PC-9 (cell line): ENCODE measurements at regions not wholly inside any gene's neighbourhood (a gene's known extent, or its start where the extent isn't known, plus 50 kb on each side); places are given as distances from the start of the nearest gene placed in this dataset.
A peak's percentile ranks its signal among the peaks of the same experiment; 100 is the strongest.

Source experiments
- BruUV-seq: library from RNA; stranded (reverse); fragments of 400-500 nt; replicated peaks from 2 replicates; lab custom pipeline; 2021; lab: Mats Ljungman, UMichigan
- CTCF ChIA-PET: fragments of 300-600 bp; sonication (Branson Sonifier 250); formaldehyde crosslinking; loops from one replicate; lab custom pipeline; 2022; ENCODE audit warnings: antibody characterized with exemption; lab: Charles Lee
- POLR2A ChIA-PET: fragments of 300-600 bp; sonication (Branson Sonifier 250); formaldehyde crosslinking; loops from one replicate; lab custom pipeline; 2022; ENCODE audit warnings: antibody characterized with exemption; ENCODE audit not compliant: unreplicated experiment; lab: Charles Lee
- DNase-seq, 2 experiments: peaks; one replicate each; pipeline versions ENCODE4 v3.0.0 to v3.0.0-alpha.2; 2015 to 2022; ENCODE audit warnings: mixed read lengths in 1 of 2
- H2AFZ ChIP-seq: fragments of 200-600 bp; sonication (generic); 2 replicates; pipeline ENCODE4 v1.8.1; 2017; ENCODE audit warnings: antibody characterized with exemption
- H3F3A ChIP-seq: fragments of 200-600 bp; sonication (generic); 2 replicates; pipeline ENCODE4 v1.8.1; 2017; ENCODE audit warnings: antibody characterized with exemption, mild to moderate bottlenecking, low read depth; ENCODE audit not compliant: insufficient read depth
- H3K27ac ChIP-seq: fragments of 200-600 bp; sonication (generic); 2 replicates; pipeline ENCODE4 v1.6.1; 2016; ENCODE audit warnings: mixed run types
- H3K27me3 ChIP-seq: fragments of 200-600 bp; sonication (generic); 2 replicates; pipeline ENCODE4 v1.6.1; 2016; ENCODE audit warnings: low read depth, mixed run types; ENCODE audit not compliant: insufficient read depth
- H3K36me3 ChIP-seq: fragments of 200-600 bp; sonication (generic); 2 replicates; pipeline ENCODE4 v1.6.1; 2016; ENCODE audit warnings: low read depth, mixed run types
- H3K4me1 ChIP-seq: fragments of 200-600 bp; sonication (generic); replicated peaks from 2 replicates; pipeline ENCODE4 v1.6.1; 2016; ENCODE audit warnings: mixed run types; ENCODE audit not compliant: insufficient read depth
- H3K4me2 ChIP-seq: fragments of 200-600 bp; sonication (generic); 2 replicates; pipeline ENCODE4 v1.6.1; 2017; ENCODE audit warnings: mixed run types
- H3K4me3 ChIP-seq: fragments of 200-600 bp; sonication (generic); 2 replicates; pipeline ENCODE4 v1.6.1; 2016; ENCODE audit warnings: mixed run types
- H3K79me2 ChIP-seq: fragments of 200-600 bp; sonication (generic); 2 replicates; pipeline ENCODE4 v1.6.1; 2017; ENCODE audit warnings: low read depth, mixed run types
- H3K9me2 ChIP-seq: fragments of 200-600 bp; sonication (generic); 2 replicates; pipeline ENCODE4 v1.8.1; 2017; ENCODE audit warnings: mild to moderate bottlenecking; ENCODE audit not compliant: insufficient read depth
- H3K9me3 ChIP-seq: fragments of 200-600 bp; sonication (generic); 2 replicates; pipeline ENCODE4 v1.8.1; 2016; ENCODE audit warnings: low read depth; ENCODE audit not compliant: insufficient read depth
- H4K20me1 ChIP-seq: fragments of 200-600 bp; sonication (generic); 2 replicates; pipeline ENCODE4 v1.8.1; 2017; ENCODE audit not compliant: insufficient read depth
- EZH2 ChIP-seq: fragments of 200-600 bp; sonication (generic); IDR thresholded peaks from 2 replicates; pipeline ENCODE4 v1.8.0; 2017; ENCODE audit warnings: antibody characterized with exemption, low read depth
- intact Hi-C: fragments of 100-400 bp; cut with micrococcal nuclease; formaldehyde crosslinking; loops from one replicate; pipeline ENCODE4 v1.10.0; 2022; ENCODE audit not compliant: unreplicated experiment
- TF ChIP-seq, protein P1 (sequence below): fragments of 200-600 bp; sonication (generic); conservative IDR thresholded peaks from 2 replicates; pipeline ENCODE4 v1.6.1; 2017; ENCODE audit warnings: mixed run types, antibody characterized with exemption, mild to moderate bottlenecking, moderate library complexity

DNA sequence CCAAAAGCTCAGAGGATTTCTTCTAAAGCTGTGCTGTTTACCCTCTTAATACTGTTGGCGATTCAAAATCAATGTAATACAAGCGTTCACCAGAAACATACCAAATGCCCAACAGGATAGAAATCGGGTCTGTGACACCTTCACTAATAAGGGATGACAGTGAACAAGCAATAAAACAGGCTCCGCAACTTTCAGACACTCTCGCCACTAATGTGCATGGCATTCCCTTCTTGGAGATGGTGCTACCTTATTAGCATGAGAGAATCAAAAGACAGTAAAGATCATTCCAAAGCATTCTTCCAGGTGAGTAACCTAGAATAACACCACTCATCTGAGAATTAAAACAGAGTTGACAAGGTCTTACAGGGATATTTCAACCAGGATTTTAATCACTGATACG lies 367.1 kb downstream of the TTLL7 start:
- POLR2A ChIA-PET = interaction anchor here (0.6 kb wide), 1 partner anchor 567 kb away, joined by 9 read pairs; no protein-coding TSS in a partner anchor
- BruUV-seq = no TSS peak
- CTCF ChIA-PET = no interaction called here
- Histone ChIP-seq H3K4me2 (no peak overlapping the region), H3K27me3 (peaks cover 4% of the 10 kb centered on the region; the same call in 1 of the 2 replicates), H3F3A (no peaks in the 10 kb centered on the region), H3K9me3 (no peaks in the 10 kb centered on the region), H3K4me1 (no peaks in the 10 kb centered on the region), H3K79me2 (no peaks in the 10 kb centered on the region), H2AFZ (no peak overlapping the region), H3K36me3 (no peaks in the 10 kb centered on the region), H3K9me2 (no peaks in the 10 kb centered on the region), H3K4me3 (no peak overlapping the region), H3K27ac (no peak overlapping the region), H4K20me1 (no peaks in the 10 kb centered on the region)
- peak in 1 of 2 experiments; percentile 3 for DNase-seq
- no peak for TF ChIP-seq EZH2
- TF ChIP-seq, protein P1, sequence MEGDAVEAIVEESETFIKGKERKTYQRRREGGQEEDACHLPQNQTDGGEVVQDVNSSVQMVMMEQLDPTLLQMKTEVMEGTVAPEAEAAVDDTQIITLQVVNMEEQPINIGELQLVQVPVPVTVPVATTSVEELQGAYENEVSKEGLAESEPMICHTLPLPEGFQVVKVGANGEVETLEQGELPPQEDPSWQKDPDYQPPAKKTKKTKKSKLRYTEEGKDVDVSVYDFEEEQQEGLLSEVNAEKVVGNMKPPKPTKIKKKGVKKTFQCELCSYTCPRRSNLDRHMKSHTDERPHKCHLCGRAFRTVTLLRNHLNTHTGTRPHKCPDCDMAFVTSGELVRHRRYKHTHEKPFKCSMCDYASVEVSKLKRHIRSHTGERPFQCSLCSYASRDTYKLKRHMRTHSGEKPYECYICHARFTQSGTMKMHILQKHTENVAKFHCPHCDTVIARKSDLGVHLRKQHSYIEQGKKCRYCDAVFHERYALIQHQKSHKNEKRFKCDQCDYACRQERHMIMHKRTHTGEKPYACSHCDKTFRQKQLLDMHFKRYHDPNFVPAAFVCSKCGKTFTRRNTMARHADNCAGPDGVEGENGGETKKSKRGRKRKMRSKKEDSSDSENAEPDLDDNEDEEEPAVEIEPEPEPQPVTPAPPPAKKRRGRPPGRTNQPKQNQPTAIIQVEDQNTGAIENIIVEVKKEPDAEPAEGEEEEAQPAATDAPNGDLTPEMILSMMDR = no peak
- intact Hi-C loops = no loop called here

DNA sequence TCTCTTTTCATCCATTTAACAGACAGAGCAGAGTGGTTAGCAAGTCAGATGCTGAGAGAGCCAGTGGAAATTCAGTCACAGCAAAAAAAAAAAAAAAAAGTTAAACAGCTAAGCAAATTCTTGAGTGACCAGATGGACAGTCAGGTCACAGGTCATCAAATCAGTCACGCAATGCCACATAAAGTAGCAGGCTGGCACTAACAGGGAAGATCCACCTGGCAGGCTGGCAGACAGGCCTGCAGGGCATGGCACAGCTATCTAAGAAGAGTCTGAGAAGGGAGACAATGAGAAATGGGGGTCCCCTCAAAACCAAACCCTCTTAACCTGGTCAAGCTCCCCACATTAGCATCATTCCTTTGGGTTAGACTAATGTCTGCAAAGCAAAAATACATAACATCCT lies 371.9 kb downstream of the TTLL7 start:
- no peaks in the 10 kb centered on the region for H3K36me3 ChIP-seq
- no peaks in the 10 kb centered on the region for H3K9me2 ChIP-seq
- no peaks in the 10 kb centered on the region for H3F3A ChIP-seq
- no peak overlapping the region for H2AFZ ChIP-seq
- ChIA-PET POLR2A (no interaction called here), CTCF (no interaction called here)
- DNase-seq = no peak
- H3K27me3 ChIP-seq = no peaks in the 10 kb centered on the region
- intact Hi-C loops = no loop called here
- no peak overlapping the region for H3K27ac ChIP-seq
- no peaks in the 10 kb centered on the region for H3K4me1 ChIP-seq
- TF ChIP-seq EZH2 = no peak
- TF ChIP-seq, protein P1 = no peak
- H3K4me2 ChIP-seq = no peak overlapping the region
- H4K20me1 ChIP-seq = no peaks in the 10 kb centered on the region
- no peaks in the 10 kb centered on the region for H3K79me2 ChIP-seq
- H3K9me3 ChIP-seq = no peaks in the 10 kb centered on the region
- BruUV-seq = no TSS peak
- H3K4me3 ChIP-seq = no peak overlapping the region

DNA sequence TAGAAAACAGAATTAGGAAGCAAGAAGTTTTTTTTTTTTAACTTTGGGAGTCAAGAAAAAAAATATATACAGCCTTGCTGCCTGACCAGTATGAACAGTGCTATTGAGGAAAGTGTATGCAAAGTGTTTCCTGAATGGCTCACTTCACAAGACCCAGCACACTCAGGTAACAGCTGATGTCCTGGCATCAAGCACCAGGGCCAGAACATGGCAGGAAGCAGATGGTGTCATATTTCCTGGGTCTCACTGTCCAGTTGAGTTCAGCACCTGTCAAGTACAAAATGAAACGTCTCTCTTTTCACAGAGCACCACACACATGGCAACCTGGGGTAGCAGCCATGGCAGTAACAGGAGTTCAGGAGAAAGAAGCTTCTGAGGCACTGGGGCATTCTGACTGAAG lies 372.3 kb downstream of the TTLL7 start:
- Histone ChIP-seq H3K4me3 (no peak overlapping the region), H3K4me2 (no peak overlapping the region), H3K79me2 (no peaks in the 10 kb centered on the region), H3F3A (no peaks in the 10 kb centered on the region), H3K27me3 (no peaks in the 10 kb centered on the region), H2AFZ (no peak overlapping the region), H3K9me2 (no peaks in the 10 kb centered on the region), H3K27ac (no peak overlapping the region), H4K20me1 (no peaks in the 10 kb centered on the region), H3K4me1 (no peaks in the 10 kb centered on the region), H3K9me3 (no peaks in the 10 kb centered on the region), H3K36me3 (no peaks in the 10 kb centered on the region)
- TF ChIP-seq, protein P1 = no peak
- no peak for TF ChIP-seq EZH2
- intact Hi-C loops = no loop called here
- no peak for DNase-seq
- no TSS peak for BruUV-seq
- ChIA-PET POLR2A (no interaction called here), CTCF (interaction anchor here (0.6 kb wide), 1 partner anchor 602 kb away, joined by 3 read pairs; no protein-coding TSS in a partner anchor)
